AG09309 (cell line): ENCODE measurements at regions not wholly inside any gene's neighbourhood (a gene's known extent, or its start where the extent isn't known, plus 50 kb on each side); places are given as distances from the start of the nearest gene placed in this dataset.

Source experiments
- DNase-seq: peaks from one replicate; pipeline ENCODE4 v3.0.0-alpha.2; 2010; ENCODE audit warnings: low read depth
- H3K4me3 ChIP-seq: 2 replicates; pipeline ENCODE4 v1.5.1; 2011; ENCODE audit warnings: mild to moderate bottlenecking, low read depth, low read length, moderate library complexity; ENCODE audit not compliant: control insufficient read depth
- TF ChIP-seq, protein P1 (sequence below): IDR thresholded peaks from 2 replicates; pipeline ENCODE4 v1.5.1; 2011; ENCODE audit warnings: mild to moderate bottlenecking, low read depth, low read length, inconsistent platforms; ENCODE audit not compliant: insufficient read depth, control insufficient read depth; ENCODE audit errors: missing control alignments

DNA sequence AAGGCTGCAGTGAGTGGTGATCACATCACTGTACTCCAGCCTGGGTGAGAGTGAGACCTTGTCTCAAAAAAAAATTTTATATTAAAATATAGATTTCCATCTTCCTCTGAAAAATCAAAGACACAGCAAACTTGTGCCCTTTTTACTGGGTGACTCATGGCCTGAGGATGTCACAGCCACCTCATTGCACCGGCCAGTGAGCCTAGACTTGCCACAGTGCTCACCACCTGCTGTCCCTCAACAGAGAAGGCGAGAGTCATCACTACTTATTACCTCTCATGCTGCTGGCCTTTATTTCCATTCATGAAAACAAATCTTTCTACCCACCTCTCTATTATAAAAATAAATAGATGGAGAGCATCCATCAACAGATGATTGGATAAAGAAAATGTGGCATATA is 295.8 kb downstream of the PREX1 start:
- TF ChIP-seq, protein P1, sequence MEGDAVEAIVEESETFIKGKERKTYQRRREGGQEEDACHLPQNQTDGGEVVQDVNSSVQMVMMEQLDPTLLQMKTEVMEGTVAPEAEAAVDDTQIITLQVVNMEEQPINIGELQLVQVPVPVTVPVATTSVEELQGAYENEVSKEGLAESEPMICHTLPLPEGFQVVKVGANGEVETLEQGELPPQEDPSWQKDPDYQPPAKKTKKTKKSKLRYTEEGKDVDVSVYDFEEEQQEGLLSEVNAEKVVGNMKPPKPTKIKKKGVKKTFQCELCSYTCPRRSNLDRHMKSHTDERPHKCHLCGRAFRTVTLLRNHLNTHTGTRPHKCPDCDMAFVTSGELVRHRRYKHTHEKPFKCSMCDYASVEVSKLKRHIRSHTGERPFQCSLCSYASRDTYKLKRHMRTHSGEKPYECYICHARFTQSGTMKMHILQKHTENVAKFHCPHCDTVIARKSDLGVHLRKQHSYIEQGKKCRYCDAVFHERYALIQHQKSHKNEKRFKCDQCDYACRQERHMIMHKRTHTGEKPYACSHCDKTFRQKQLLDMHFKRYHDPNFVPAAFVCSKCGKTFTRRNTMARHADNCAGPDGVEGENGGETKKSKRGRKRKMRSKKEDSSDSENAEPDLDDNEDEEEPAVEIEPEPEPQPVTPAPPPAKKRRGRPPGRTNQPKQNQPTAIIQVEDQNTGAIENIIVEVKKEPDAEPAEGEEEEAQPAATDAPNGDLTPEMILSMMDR: no peak

DNA sequence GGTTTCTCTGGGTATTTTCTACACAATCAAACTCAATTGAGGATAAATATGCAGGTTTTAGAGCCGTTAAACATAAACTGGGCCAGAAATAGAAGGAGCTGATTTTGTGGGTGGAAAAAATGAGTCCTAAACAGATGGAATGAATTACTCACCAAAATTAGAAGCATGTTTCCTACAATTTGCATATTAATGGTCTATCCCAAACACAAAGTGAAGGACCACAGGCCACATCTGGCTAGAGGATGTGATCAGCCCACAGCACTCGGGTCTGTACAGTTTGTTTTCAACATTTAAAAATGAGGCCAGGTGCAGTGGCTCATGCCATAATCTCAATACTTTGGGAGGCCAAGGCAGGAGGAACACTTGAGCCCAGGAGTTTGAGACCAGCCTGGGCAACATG is 296.3 kb downstream of the PREX1 start:
- TF ChIP-seq, protein P1: no peak
- no peak for DNase-seq
- no peak overlapping the region for H3K4me3 ChIP-seq

More for the DNA sequence above, 295.8 kb downstream of the PREX1 start:
- no peak overlapping the region for H3K4me3 ChIP-seq
- no peak for DNase-seq

DNA sequence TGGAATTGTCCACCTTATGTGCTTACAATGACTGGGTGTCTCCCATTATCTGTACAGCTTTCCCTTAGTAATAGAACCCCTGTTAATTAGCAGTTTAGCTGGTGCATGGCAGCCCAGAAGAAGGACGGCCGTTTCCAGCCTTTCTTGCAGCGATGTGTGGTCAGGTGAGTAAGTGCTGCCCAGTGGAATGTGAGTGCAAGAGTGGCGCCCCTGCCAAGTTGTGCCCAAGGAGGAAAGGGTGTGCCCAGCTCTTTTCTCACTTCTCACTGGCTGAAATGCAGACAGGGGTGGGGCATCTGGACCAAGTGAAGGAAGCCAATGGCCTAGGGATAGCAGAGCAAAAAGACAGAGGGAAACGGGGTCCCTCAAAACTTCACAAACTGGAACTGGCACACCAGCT is 296.8 kb downstream of the PREX1 start:
- no peak for DNase-seq

DNA sequence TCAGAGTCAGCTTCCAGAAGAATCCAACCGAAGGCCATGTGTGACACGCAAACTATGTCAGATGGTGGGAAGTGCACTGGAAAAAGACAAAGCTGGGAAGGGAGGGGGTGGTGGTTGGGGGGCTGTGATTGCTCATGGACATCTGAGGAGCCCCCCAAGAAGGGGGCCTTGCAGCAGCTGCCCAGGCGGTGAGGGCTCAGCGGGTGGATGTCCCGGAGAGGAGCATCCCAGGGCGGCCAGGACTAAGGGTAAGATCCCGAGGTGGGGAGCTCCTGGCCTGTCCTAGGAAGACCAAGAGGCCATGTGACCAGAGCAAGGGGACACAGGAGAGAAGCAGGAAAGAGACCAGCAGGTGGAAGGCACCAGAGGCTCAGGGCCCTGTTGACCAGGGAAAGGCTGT is 299.5 kb downstream of the PREX1 start:
- TF ChIP-seq, protein P1: no peak
- H3K4me3 ChIP-seq: no peak overlapping the region
- no peak for DNase-seq

More for the DNA sequence above, 296.8 kb downstream of the PREX1 start:
- H3K4me3 ChIP-seq: no peak overlapping the region
- TF ChIP-seq, protein P1: no peak

DNA sequence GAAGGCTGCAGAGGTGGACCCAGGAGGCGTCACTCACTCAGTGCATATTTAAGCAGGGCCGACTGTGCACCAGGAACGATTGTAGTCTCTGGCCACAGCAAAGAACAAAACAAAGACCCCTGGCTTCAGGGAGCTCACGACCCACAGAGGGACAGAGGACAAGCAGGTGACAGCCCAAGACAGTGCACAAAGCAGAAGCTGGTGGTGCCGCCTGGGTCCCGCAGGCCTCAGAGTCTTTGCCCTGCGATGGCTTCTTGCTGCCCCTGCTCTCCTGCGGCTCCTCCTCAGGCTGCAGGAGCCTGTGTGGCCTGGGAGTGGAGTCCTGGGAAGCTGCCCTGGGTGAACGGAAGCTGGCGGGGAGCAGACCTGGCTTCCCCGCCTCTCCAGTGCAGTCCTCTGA is 300.0 kb downstream of the PREX1 start:
- H3K4me3 ChIP-seq: no peak overlapping the region
- TF ChIP-seq, protein P1: no peak
- DNase-seq: no peak

DNA sequence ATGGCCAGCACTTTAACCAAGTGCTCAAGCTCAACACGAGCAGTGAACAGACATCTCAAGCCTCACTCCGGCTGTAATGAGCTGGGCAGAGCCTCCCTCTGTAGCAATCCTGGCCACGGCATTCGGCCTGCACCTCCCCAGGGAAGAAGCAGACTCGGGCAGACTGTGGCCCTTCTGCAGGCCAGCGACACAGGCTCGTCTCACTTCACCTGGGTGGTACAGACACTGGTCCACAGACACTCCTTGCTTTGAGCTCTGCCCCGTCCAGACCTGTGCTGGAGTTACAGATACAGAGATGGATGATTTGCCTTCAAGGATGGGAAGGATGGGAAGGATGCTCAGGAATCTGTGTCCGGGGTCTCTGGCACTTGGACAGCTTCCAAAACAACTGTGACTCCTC is 300.9 kb downstream of the PREX1 start:
- H3K4me3 ChIP-seq: no peak overlapping the region
- DNase-seq: no peak
- TF ChIP-seq, protein P1: no peak

DNA sequence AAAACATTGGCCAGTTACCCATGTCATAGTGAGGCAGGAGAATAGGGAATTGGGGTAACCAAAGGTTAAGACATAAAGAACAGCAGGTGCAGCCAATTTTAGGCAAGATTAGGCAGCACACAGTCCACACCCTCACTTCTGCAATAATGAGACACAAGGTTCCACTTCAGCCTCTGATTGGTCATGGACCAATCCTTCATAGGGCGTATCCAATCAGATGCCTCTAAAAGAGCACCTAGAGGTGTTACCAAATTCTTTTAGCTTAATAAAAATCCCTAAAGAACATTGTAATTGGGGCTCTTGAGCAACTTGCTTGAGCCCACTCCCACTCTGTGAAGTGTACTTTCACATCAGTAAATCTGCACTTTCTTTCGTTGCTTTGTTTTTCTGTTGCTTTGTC is 302.4 kb downstream of the PREX1 start:
- no peak for DNase-seq
- TF ChIP-seq, protein P1: no peak

More for the DNA sequence above, 302.4 kb downstream of the PREX1 start:
- H3K4me3 ChIP-seq: no peak overlapping the region
